ENCODE measurements at regions not wholly inside any gene's neighbourhood (a gene's known extent, or its start where the extent isn't known, plus 50 kb on each side); places are given as distances from the start of the nearest gene placed in this dataset.
"Not testable (repeated sequence)": the region's sequence is repeated elsewhere in the genome, so short reads cannot be mapped to it uniquely, and the experiment has no call there.

GRCh38 chr14:29982171-29982570 lies 54.5 kb upstream of the PRKD1 start:
- DNase-seq (ENCODE audit: low spot score): no peak

- no peak for DNase-seq (ENCODE audit: low spot score)
Observed at GRCh38 chr14:29982993-29983392, 55.3 kb upstream of the PRKD1 start.

- not testable (repeated sequence) for DNase-seq (ENCODE audit: low spot score)
Observed at GRCh38 chr14:29990344-29990857, 62.8 kb upstream of the PRKD1 start.

- DNase-seq (ENCODE audit: low spot score): no peak
Observed at GRCh38 chr14:29990993-29991392, 63.3 kb upstream of the PRKD1 start.

GRCh38 chr14:29993143-29993542 lies 65.5 kb upstream of the PRKD1 start:
- DNase-seq (ENCODE audit: low spot score): no peak

- DNase-seq (ENCODE audit: low spot score): no peak
Observed at GRCh38 chr14:29999013-29999539, 71.4 kb upstream of the PRKD1 start.

- DNase-seq (ENCODE audit: low spot score): no peak
Observed at GRCh38 chr14:30002859-30003258, 75.2 kb upstream of the PRKD1 start.

GRCh38 chr14:30005114-30005808 lies 77.6 kb upstream of the PRKD1 start:
- no peak for DNase-seq (ENCODE audit: low spot score)

- DNase-seq (ENCODE audit: low spot score): no peak
Observed at GRCh38 chr14:30006695-30007094, 79.0 kb upstream of the PRKD1 start.

GRCh38 chr14:30015489-30015888 lies 87.8 kb upstream of the PRKD1 start:
- no peak for DNase-seq (ENCODE audit: low spot score)

GRCh38 chr14:30016002-30016401 lies 88.4 kb upstream of the PRKD1 start:
- no peak for DNase-seq (ENCODE audit: low spot score)

GRCh38 chr14:30017370-30017993 lies 89.8 kb upstream of the PRKD1 start:
- no peak for DNase-seq (ENCODE audit: low spot score)

GRCh38 chr14:30020271-30020670 lies 92.6 kb upstream of the PRKD1 start:
- no peak for DNase-seq (ENCODE audit: low spot score)

- no peak for DNase-seq (ENCODE audit: low spot score)
Observed at GRCh38 chr14:30020687-30021086, 93.0 kb upstream of the PRKD1 start.

GRCh38 chr14:30023350-30023749 lies 95.7 kb upstream of the PRKD1 start:
- not testable (repeated sequence) for DNase-seq (ENCODE audit: low spot score)

- DNase-seq (ENCODE audit: low spot score): no peak
Observed at GRCh38 chr14:30034152-30034551, 106.5 kb upstream of the PRKD1 start.

GRCh38 chr14:30035361-30035760 lies 107.7 kb upstream of the PRKD1 start:
- DNase-seq (ENCODE audit: low spot score): no peak

GRCh38 chr14:30045720-30046119 lies 118.1 kb upstream of the PRKD1 start:
- no peak for DNase-seq (ENCODE audit: low spot score)

GRCh38 chr14:30053103-30053502 lies 125.5 kb upstream of the PRKD1 start:
- no peak for DNase-seq (ENCODE audit: low spot score)

GRCh38 chr14:30054201-30054600 lies 126.6 kb upstream of the PRKD1 start:
- DNase-seq (ENCODE audit: low spot score): no peak

GRCh38 chr14:30058401-30058800 lies 130.8 kb upstream of the PRKD1 start:
- no peak for DNase-seq (ENCODE audit: low spot score)

- DNase-seq (ENCODE audit: low spot score): no peak
Observed at GRCh38 chr14:30063746-30064145, 136.1 kb upstream of the PRKD1 start.

- no peak for DNase-seq (ENCODE audit: low spot score)
Observed at GRCh38 chr14:30064454-30064853, 136.8 kb upstream of the PRKD1 start.

All from hematopoietic multipotent progenitor cell treated with erythropoietin and hydrocortisone succinate and interleukin-3 and kit ligand, for 17 days (in vitro differentiated cells).